ENCODE measurements at regions not wholly inside any gene's neighbourhood (a gene's known extent, or its start where the extent isn't known, plus 50 kb on each side); places are given as distances from the start of the nearest gene placed in this dataset.

GRCh38 chrX:10855845-10856244 lies 235.5 kb upstream of the MID1 start:
- H3K27me3 ChIP-seq, result no peaks in the 10 kb centered on the region
- TF ChIP-seq, protein P1, sequence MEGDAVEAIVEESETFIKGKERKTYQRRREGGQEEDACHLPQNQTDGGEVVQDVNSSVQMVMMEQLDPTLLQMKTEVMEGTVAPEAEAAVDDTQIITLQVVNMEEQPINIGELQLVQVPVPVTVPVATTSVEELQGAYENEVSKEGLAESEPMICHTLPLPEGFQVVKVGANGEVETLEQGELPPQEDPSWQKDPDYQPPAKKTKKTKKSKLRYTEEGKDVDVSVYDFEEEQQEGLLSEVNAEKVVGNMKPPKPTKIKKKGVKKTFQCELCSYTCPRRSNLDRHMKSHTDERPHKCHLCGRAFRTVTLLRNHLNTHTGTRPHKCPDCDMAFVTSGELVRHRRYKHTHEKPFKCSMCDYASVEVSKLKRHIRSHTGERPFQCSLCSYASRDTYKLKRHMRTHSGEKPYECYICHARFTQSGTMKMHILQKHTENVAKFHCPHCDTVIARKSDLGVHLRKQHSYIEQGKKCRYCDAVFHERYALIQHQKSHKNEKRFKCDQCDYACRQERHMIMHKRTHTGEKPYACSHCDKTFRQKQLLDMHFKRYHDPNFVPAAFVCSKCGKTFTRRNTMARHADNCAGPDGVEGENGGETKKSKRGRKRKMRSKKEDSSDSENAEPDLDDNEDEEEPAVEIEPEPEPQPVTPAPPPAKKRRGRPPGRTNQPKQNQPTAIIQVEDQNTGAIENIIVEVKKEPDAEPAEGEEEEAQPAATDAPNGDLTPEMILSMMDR (IDR thresholded peaks at IDR 0.05), result no peak
- TF ChIP-seq POLR2A (IDR thresholded peaks at IDR 0.05), result no peak

GRCh38 chrX:10856797-10857196 lies 236.4 kb upstream of the MID1 start:
- H3K9me3 ChIP-seq, result no peaks in the 10 kb centered on the region
- no peak overlapping the region for H3K27ac ChIP-seq
- TF ChIP-seq POLR2A (IDR thresholded peaks at IDR 0.05), result no peak
- TF ChIP-seq, protein P1 (IDR thresholded peaks at IDR 0.05), result no peak
- DNase-seq, result no peak
- no peak overlapping the region for H3K4me3 ChIP-seq
- no peaks in the 10 kb centered on the region for H3K36me3 ChIP-seq
- H3K4me1 ChIP-seq, result no peaks in the 10 kb centered on the region
- no peaks in the 10 kb centered on the region for H3K27me3 ChIP-seq

More at GRCh38 chrX:10855845-10856244, 235.5 kb upstream of the MID1 start:
- DNase-seq, result no peak
- H3K27ac ChIP-seq, result no peak overlapping the region
- no peaks in the 10 kb centered on the region for H3K36me3 ChIP-seq
- no peak overlapping the region for H3K4me3 ChIP-seq
- H3K4me1 ChIP-seq, result no peaks in the 10 kb centered on the region
- H3K9me3 ChIP-seq, result no peaks in the 10 kb centered on the region

DNA sequence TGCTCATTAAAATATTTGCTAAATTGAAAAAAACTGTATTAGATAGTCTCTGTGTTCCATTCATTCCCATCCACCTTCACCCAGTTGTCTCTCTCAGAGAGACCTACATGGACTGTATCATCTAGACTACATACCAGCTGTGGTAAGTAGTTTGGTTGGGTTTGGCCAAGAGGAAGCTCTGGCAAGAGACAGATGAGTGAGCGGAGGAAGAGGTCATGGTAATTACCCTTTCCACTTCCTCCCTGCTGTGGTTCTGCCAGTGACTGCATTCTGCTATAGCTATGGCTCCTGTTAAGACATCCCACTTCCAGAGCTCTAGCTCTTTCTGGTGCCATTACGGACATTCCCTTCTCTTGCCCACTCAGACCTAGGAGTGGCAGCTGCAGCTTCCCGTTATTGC lies 239.0 kb upstream of the MID1 start:
- no peak for TF ChIP-seq POLR2A (IDR thresholded peaks at IDR 0.05)
- TF ChIP-seq, protein P1 (IDR thresholded peaks at IDR 0.05), result no peak
- DNase-seq, result no peak
- H3K9me3 ChIP-seq, result no peaks in the 10 kb centered on the region

DNA sequence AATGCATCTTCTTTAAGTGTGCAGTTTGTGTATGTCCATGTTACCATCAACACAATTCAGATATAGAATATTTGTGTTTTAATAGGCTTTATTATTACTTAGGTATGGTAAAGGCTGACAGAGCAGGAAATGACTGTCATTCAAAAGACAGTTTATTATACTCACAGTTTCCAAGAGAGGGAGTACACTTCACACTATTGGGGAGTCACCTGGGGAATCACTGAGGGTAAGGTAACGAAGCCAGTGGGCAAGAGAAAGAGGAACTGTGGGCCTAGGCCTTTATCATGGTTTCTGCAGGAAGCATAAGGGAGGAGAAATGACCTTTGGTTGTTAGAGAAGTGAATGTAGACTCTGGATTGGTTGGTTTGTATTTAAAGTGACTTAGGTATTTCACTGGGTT lies 235.1 kb upstream of the HCCS start:
- no peak for TF ChIP-seq POLR2A (IDR thresholded peaks at IDR 0.05)
- TF ChIP-seq, protein P1 (IDR thresholded peaks at IDR 0.05), result no peak
- no peaks in the 10 kb centered on the region for H3K4me1 ChIP-seq
- no peak overlapping the region for H3K4me3 ChIP-seq
- no peaks in the 10 kb centered on the region for H3K27me3 ChIP-seq
- H3K36me3 ChIP-seq, result no peaks in the 10 kb centered on the region
- DNase-seq, result no peak
- no peak overlapping the region for H3K27ac ChIP-seq
- H3K9me3 ChIP-seq, result no peaks in the 10 kb centered on the region

More for the DNA sequence above, 239.0 kb upstream of the MID1 start:
- no peaks in the 10 kb centered on the region for H3K4me1 ChIP-seq
- no peak overlapping the region for H3K4me3 ChIP-seq
- no peaks in the 10 kb centered on the region for H3K27me3 ChIP-seq
- H3K27ac ChIP-seq, result no peak overlapping the region
- no peaks in the 10 kb centered on the region for H3K36me3 ChIP-seq

GRCh38 chrX:10882484-10882883 lies 228.6 kb upstream of the HCCS start:
- H3K27ac ChIP-seq, result no peak overlapping the region
- H3K4me3 ChIP-seq, result no peak overlapping the region
- no peak for DNase-seq
- TF ChIP-seq, protein P1 (IDR thresholded peaks at IDR 0.05), result no peak
- TF ChIP-seq POLR2A (IDR thresholded peaks at IDR 0.05), result no peak
- H3K9me3 ChIP-seq, result no peaks in the 10 kb centered on the region
- H3K27me3 ChIP-seq, result no peaks in the 10 kb centered on the region
- H3K4me1 ChIP-seq, result no peaks in the 10 kb centered on the region
- no peaks in the 10 kb centered on the region for H3K36me3 ChIP-seq

- Histone ChIP-seq H3K9me3 (no peaks in the 10 kb centered on the region), H3K4me3 (no peak overlapping the region), H3K27me3 (no peaks in the 10 kb centered on the region), H3K4me1 (no peaks in the 10 kb centered on the region), H3K27ac (no peak overlapping the region), H3K36me3 (no peaks in the 10 kb centered on the region)
- DNase-seq, result no peak
- no peak for TF ChIP-seq POLR2A (IDR thresholded peaks at IDR 0.05)
- TF ChIP-seq, protein P1 (IDR thresholded peaks at IDR 0.05), result no peak
Measured at GRCh38 chrX:10884246-10884645, 226.9 kb upstream of the HCCS start.
